Uterus (tissue), 2 donors: ENCODE measurements at regions not wholly inside any gene's neighbourhood (a gene's known extent, or its start where the extent isn't known, plus 50 kb on each side); places are given as distances from the start of the nearest gene placed in this dataset.

Experiments used
- POLR2A ChIP-seq, 2 donors: fragments of 450-650 bp; IDR thresholded peaks; one replicate each; pipeline ENCODE4 v1.6.1; 2016; ENCODE audit warnings: antibody characterized with exemption in 2 of 2, mild to moderate bottlenecking in 1 of 2, moderate library complexity in 1 of 2
- TF ChIP-seq, protein P1 (sequence below), 4 experiments: fragments of 200-600 bp in 2 of 4; fragments of 450-650 bp in 2 of 4; sonication (generic) in 2 of 4; IDR thresholded peaks; one replicate each; pipeline ENCODE4 v1.5.1; 2016 to 2019; ENCODE audit warnings: antibody characterized with exemption in 4 of 4, mild to moderate bottlenecking in 2 of 4, moderate library complexity in 1 of 4

DNA sequence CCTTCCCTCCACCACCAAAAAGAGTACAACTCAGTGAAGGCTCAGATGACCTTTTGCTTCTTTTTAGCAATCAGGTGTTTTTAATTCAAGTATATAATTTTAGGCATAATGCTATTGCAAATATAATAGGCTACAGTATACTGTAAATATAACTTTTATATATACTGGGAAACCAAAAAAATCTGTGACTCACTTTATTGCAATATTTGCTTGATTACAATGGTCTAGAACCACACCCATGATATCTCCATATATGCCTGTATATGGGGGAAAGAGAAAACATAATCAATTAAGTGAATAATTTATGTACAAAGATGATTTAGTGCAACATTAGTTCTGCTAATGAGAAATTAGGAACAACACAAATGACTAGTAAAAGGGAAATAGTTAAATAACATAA lies 134.3 kb downstream of the TLE3 start:
- TF ChIP-seq, protein P1, sequence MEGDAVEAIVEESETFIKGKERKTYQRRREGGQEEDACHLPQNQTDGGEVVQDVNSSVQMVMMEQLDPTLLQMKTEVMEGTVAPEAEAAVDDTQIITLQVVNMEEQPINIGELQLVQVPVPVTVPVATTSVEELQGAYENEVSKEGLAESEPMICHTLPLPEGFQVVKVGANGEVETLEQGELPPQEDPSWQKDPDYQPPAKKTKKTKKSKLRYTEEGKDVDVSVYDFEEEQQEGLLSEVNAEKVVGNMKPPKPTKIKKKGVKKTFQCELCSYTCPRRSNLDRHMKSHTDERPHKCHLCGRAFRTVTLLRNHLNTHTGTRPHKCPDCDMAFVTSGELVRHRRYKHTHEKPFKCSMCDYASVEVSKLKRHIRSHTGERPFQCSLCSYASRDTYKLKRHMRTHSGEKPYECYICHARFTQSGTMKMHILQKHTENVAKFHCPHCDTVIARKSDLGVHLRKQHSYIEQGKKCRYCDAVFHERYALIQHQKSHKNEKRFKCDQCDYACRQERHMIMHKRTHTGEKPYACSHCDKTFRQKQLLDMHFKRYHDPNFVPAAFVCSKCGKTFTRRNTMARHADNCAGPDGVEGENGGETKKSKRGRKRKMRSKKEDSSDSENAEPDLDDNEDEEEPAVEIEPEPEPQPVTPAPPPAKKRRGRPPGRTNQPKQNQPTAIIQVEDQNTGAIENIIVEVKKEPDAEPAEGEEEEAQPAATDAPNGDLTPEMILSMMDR (IDR thresholded peaks at IDR 0.05), result no peak
- no peak for TF ChIP-seq POLR2A (IDR thresholded peaks at IDR 0.05)
